Endodermal cell (in vitro differentiated cells): ENCODE measurements at regions not wholly inside any gene's neighbourhood (a gene's known extent, or its start where the extent isn't known, plus 50 kb on each side); places are given as distances from the start of the nearest gene placed in this dataset.

Experiments used
- DNase-seq: peaks from one replicate; pipeline ENCODE4 v3.0.0-alpha.2; 2017
- H3K27ac ChIP-seq: 2 replicates; pipeline ENCODE4 v1.5.1; 2013; ENCODE audit warnings: mild to moderate bottlenecking, low read depth, low read length, moderate library complexity
- H3K27me3 ChIP-seq: 2 replicates; pipeline ENCODE4 v1.6.1; 2013; ENCODE audit warnings: mild to moderate bottlenecking, low read length, moderate library complexity; ENCODE audit not compliant: insufficient read depth, control insufficient read depth, poor library complexity, severe bottlenecking
- H3K36me3 ChIP-seq: 2 replicates; pipeline ENCODE4 v1.7.0; 2013; ENCODE audit warnings: mild to moderate bottlenecking, low read length, moderate library complexity; ENCODE audit not compliant: control insufficient read depth, insufficient read depth
- H3K4me1 ChIP-seq: one replicate; pipeline ENCODE4 v1.7.0; 2013; ENCODE audit warnings: low read length; ENCODE audit not compliant: control insufficient read depth, insufficient read depth
- H3K4me3 ChIP-seq: 2 replicates; pipeline ENCODE4 v1.5.1; 2013; ENCODE audit warnings: mild to moderate bottlenecking, low read length, moderate library complexity
- H3K9ac ChIP-seq: 2 replicates; pipeline ENCODE4 v1.6.1; 2013; ENCODE audit warnings: mild to moderate bottlenecking, low read length, moderate library complexity; ENCODE audit not compliant: poor library complexity, severe bottlenecking; ENCODE audit errors: extremely low read depth
- H3K9me3 ChIP-seq: 2 replicates; pipeline ENCODE4 v1.6.1; 2013; ENCODE audit warnings: mild to moderate bottlenecking, low read length, moderate library complexity; ENCODE audit not compliant: control insufficient read depth
- H3K27ac Mint-ChIP-seq: 2 replicates; pipeline ENCODE4 v1.8.0; 2020; ENCODE audit warnings: mixed read lengths
- H3K27me3 Mint-ChIP-seq: 2 replicates; pipeline ENCODE4 v1.8.0; 2021; ENCODE audit warnings: mild to moderate bottlenecking, mixed read lengths; ENCODE audit not compliant: insufficient read depth
- H3K36me3 Mint-ChIP-seq: 2 replicates; pipeline ENCODE4 v1.8.0; 2020; ENCODE audit warnings: low read depth, mixed read lengths
- H3K4me1 Mint-ChIP-seq: 2 replicates; pipeline ENCODE4 v1.8.0; 2020; ENCODE audit warnings: mixed read lengths
- H3K4me3 Mint-ChIP-seq: 2 replicates; pipeline ENCODE4 v1.8.0; 2020; ENCODE audit warnings: mild to moderate bottlenecking, moderate library complexity, mixed read lengths
- H3K9me3 Mint-ChIP-seq: 2 replicates; pipeline ENCODE4 v1.8.0; 2020; ENCODE audit warnings: mild to moderate bottlenecking, mixed read lengths
- WGBS, 2 experiments: methylation state at CpG; one replicate each; pipeline versions ENCODE4 v1.1.5 to v1.1.7; 2013; ENCODE audit warnings: missing lambda C conversion rate in 2 of 2, mixed read lengths in 1 of 2; ENCODE audit not compliant: insufficient coverage in 1 of 2, insufficient read length in 1 of 2; 5-methylcytosine and 5-hydroxymethylcytosine counted together
- TF ChIP-seq, protein P1 (sequence below): fragments of 200-600 bp; sonication (generic); conservative IDR thresholded peaks from 2 replicates; pipeline ENCODE4 v1.5.0; 2021; ENCODE audit warnings: antibody characterized with exemption, mild to moderate bottlenecking

GRCh38 chr6:53735896-53736295 lies 58.9 kb upstream of the LRRC1 start:
- Histone ChIP-seq H3K27me3 (no peaks in the 10 kb centered on the region), H3K4me3 (no peak overlapping the region), H3K4me1 (no peaks in the 10 kb centered on the region), H3K9me3 (no peaks in the 10 kb centered on the region), H3K36me3 (no peaks in the 10 kb centered on the region), H3K27ac (no peak overlapping the region), H3K9ac (no peak overlapping the region)
- H3K4me1 Mint-ChIP-seq, result peaks cover 10% of the 10 kb centered on the region
- WGBS, 2 experiments, result 72% methylated on average over 4 of the region's 4 CpGs; no CpG with 5 or more reads in 1 of the 2 experiments
- no peaks in the 10 kb centered on the region for H3K36me3 Mint-ChIP-seq
- H3K27me3 Mint-ChIP-seq, result no peaks in the 10 kb centered on the region
- no peak for DNase-seq
- TF ChIP-seq, protein P1, sequence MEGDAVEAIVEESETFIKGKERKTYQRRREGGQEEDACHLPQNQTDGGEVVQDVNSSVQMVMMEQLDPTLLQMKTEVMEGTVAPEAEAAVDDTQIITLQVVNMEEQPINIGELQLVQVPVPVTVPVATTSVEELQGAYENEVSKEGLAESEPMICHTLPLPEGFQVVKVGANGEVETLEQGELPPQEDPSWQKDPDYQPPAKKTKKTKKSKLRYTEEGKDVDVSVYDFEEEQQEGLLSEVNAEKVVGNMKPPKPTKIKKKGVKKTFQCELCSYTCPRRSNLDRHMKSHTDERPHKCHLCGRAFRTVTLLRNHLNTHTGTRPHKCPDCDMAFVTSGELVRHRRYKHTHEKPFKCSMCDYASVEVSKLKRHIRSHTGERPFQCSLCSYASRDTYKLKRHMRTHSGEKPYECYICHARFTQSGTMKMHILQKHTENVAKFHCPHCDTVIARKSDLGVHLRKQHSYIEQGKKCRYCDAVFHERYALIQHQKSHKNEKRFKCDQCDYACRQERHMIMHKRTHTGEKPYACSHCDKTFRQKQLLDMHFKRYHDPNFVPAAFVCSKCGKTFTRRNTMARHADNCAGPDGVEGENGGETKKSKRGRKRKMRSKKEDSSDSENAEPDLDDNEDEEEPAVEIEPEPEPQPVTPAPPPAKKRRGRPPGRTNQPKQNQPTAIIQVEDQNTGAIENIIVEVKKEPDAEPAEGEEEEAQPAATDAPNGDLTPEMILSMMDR, result no peak
- no peak overlapping the region for H3K27ac Mint-ChIP-seq
- H3K9me3 Mint-ChIP-seq, result no peaks in the 10 kb centered on the region
- no peak overlapping the region for H3K4me3 Mint-ChIP-seq

- no peaks in the 10 kb centered on the region for H3K36me3 ChIP-seq
- WGBS, 2 experiments, result 75 to 77% methylated on average over 11 to 13 of the region's 13 CpGs
- peaks cover 4% of the 10 kb centered on the region for H3K4me1 ChIP-seq
- Mint-ChIP-seq H3K27me3 (no peaks in the 10 kb centered on the region), H3K27ac (no peak overlapping the region), H3K4me1 (peaks cover 20% of the 10 kb centered on the region), H3K36me3 (no peaks in the 10 kb centered on the region), H3K4me3 (no peak overlapping the region), H3K9me3 (no peaks in the 10 kb centered on the region)
- H3K9me3 ChIP-seq, result no peaks in the 10 kb centered on the region
- peak; percentile 89 for DNase-seq
- no peaks in the 10 kb centered on the region for H3K27me3 ChIP-seq
- H3K9ac ChIP-seq, result no peak overlapping the region
- no peak overlapping the region for H3K27ac ChIP-seq
- no peak overlapping the region for H3K4me3 ChIP-seq
- TF ChIP-seq, protein P1, result peak; percentile 85
Observed at GRCh38 chr6:53734473-53735299, 60.1 kb upstream of the LRRC1 start.

- Mint-ChIP-seq H3K36me3 (no peaks in the 10 kb centered on the region), H3K27ac (no peak overlapping the region), H3K9me3 (no peaks in the 10 kb centered on the region), H3K4me1 (peaks cover 26% of the 10 kb centered on the region), H3K27me3 (peaks cover 9% of the 10 kb centered on the region), H3K4me3 (no peak overlapping the region)
- Histone ChIP-seq H3K27me3 (no peaks in the 10 kb centered on the region), H3K4me1 (peaks cover 4% of the 10 kb centered on the region), H3K9me3 (no peaks in the 10 kb centered on the region), H3K4me3 (no peak overlapping the region), H3K9ac (no peak overlapping the region), H3K36me3 (no peaks in the 10 kb centered on the region), H3K27ac (no peak overlapping the region)
- TF ChIP-seq, protein P1, result no peak
- WGBS, 2 experiments, result 85 to 88% methylated on average over 4 to 5 of the region's 5 CpGs
- DNase-seq, result no peak
Observed at GRCh38 chr6:53731866-53732636, 62.8 kb upstream of the LRRC1 start.
